IPS DF 19.7 (cell line): ENCODE measurements at regions not wholly inside any gene's neighbourhood (a gene's known extent, or its start where the extent isn't known, plus 50 kb on each side); places are given as distances from the start of the nearest gene placed in this dataset.

Experiments
- DNase-seq: peaks from one replicate; pipeline ENCODE4 v3.0.0-alpha.2; 2013; ENCODE audit warnings: low read depth, low spot score

- no peak for DNase-seq
Observed at GRCh38 chr14:99072956-99073355, 199.0 kb downstream of the BCL11B start.

- no peak for DNase-seq
Observed at GRCh38 chr14:99073431-99073830, 198.6 kb downstream of the BCL11B start.

- DNase-seq: no peak
Observed at GRCh38 chr14:99075061-99075460, 196.9 kb downstream of the BCL11B start.

GRCh38 chr14:99075771-99076375, 196.1 kb downstream of the BCL11B start:
- DNase-seq: no peak

GRCh38 chr14:99077076-99077843, 194.7 kb downstream of the BCL11B start:
- DNase-seq: no peak

GRCh38 chr14:99077844-99078236, 194.2 kb downstream of the BCL11B start:
- no peak for DNase-seq

- DNase-seq: no peak
Observed at GRCh38 chr14:99078426-99078825, 193.6 kb downstream of the BCL11B start.

GRCh38 chr14:99079061-99079727, 192.8 kb downstream of the BCL11B start:
- DNase-seq: no peak

GRCh38 chr14:99080306-99080705, 191.7 kb downstream of the BCL11B start:
- no peak for DNase-seq

- DNase-seq: no peak
Observed at GRCh38 chr14:99081156-99081765, 190.7 kb downstream of the BCL11B start.

- no peak for DNase-seq
Observed at GRCh38 chr14:99081880-99082279, 190.1 kb downstream of the BCL11B start.

- no peak for DNase-seq
Observed at GRCh38 chr14:99093532-99094517, 178.2 kb downstream of the BCL11B start.

- DNase-seq: no peak
Observed at GRCh38 chr14:99094901-99095300, 177.1 kb downstream of the BCL11B start.

- DNase-seq: no peak
Observed at GRCh38 chr14:99095369-99095768, 176.6 kb downstream of the BCL11B start.

- no peak for DNase-seq
Observed at GRCh38 chr14:99098199-99098598, 173.8 kb downstream of the BCL11B start.

- DNase-seq: no peak
Observed at GRCh38 chr14:99099051-99099787, 172.8 kb downstream of the BCL11B start.

- DNase-seq: no peak
Observed at GRCh38 chr14:99100497-99101270, 171.3 kb downstream of the BCL11B start.

- no peak for DNase-seq
Observed at GRCh38 chr14:99101855-99102461, 170.0 kb downstream of the BCL11B start.

- no peak for DNase-seq
Observed at GRCh38 chr14:99116741-99117295, 155.2 kb downstream of the BCL11B start.
